IPS-20b (cell line): ENCODE measurements at regions not wholly inside any gene's neighbourhood (a gene's known extent, or its start where the extent isn't known, plus 50 kb on each side); places are given as distances from the start of the nearest gene placed in this dataset.

Source experiments
- H3K27ac ChIP-seq: one replicate; pipeline ENCODE4 v1.5.1; 2013; ENCODE audit warnings: low read length
- H3K27me3 ChIP-seq: 2 replicates; pipeline ENCODE4 v1.6.1; 2013; ENCODE audit warnings: mild to moderate bottlenecking, low read length, inconsistent platforms; ENCODE audit not compliant: insufficient read depth
- H3K36me3 ChIP-seq: 2 replicates; pipeline ENCODE4 v1.6.1; 2013; ENCODE audit warnings: low read depth, mild to moderate bottlenecking, inconsistent platforms, low read length, moderate library complexity; ENCODE audit not compliant: insufficient read depth
- H3K4me1 ChIP-seq: 2 replicates; pipeline ENCODE4 v1.6.1; 2013; ENCODE audit warnings: mild to moderate bottlenecking, control low read depth, inconsistent platforms, low read length, moderate library complexity; ENCODE audit not compliant: insufficient read depth
- H3K4me3 ChIP-seq: 2 replicates; pipeline ENCODE4 v1.5.1; 2013; ENCODE audit warnings: mild to moderate bottlenecking, low read length, inconsistent platforms
- H3K9ac ChIP-seq: 2 replicates; pipeline ENCODE4 v1.6.1; 2013; ENCODE audit warnings: low read depth, mild to moderate bottlenecking, inconsistent platforms, low read length, moderate library complexity
- H3K9me3 ChIP-seq: 2 replicates; pipeline ENCODE4 v1.6.1; 2013; ENCODE audit warnings: mild to moderate bottlenecking, low read depth, low read length, inconsistent platforms; ENCODE audit not compliant: insufficient read depth

GRCh38 chr2:207238831-207239701 is 73.3 kb upstream of the KLF7 start:
- peaks cover 5% of the 10 kb centered on the region for H3K4me1 ChIP-seq
- H3K9ac ChIP-seq: no peak overlapping the region
- no peak overlapping the region for H3K4me3 ChIP-seq
- no peaks in the 10 kb centered on the region for H3K36me3 ChIP-seq
- no peak overlapping the region for H3K27ac ChIP-seq
- no peaks in the 10 kb centered on the region for H3K9me3 ChIP-seq
- H3K27me3 ChIP-seq: no peaks in the 10 kb centered on the region

DNA sequence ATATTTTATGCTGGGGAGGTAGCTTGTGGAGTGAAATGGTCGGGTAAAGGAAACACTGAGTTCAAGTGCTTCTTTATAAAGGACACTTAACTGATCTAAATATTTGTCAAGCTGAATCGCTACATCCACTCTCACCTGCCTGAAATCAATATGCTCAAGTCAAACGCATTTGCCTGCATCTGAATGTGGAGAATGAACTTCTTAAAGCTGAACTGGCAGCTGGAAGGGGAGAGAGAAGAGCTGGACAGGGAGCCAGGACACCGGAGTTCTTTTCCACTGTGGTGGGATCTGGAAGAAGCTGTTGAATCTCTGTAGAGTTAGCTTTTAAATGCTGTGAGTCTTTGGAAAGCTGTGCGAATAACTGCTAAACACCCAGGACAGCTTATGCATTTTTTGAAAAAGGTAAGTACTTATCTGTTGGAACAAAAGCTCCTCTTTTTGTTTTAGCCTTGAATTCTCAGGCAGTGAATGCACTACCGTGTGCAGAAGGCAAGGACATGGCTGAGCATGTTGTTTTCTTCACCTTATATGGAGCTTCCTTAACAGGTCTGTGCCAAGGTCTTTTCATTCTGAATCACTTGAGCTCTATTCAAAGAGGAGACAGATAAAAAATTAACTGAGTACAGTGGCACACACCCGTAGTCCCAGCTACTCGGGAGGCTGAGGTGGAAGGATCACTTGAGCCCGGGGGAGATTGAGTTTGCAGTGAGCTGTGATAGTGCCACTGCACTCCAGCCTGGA is 74.2 kb upstream of the KLF7 start:
- Histone ChIP-seq H3K27me3 (no peaks in the 10 kb centered on the region), H3K9ac (no peak overlapping the region), H3K4me3 (no peak overlapping the region), H3K4me1 (peaks cover 5% of the 10 kb centered on the region), H3K36me3 (no peaks in the 10 kb centered on the region), H3K9me3 (no peaks in the 10 kb centered on the region), H3K27ac (no peak overlapping the region)

DNA sequence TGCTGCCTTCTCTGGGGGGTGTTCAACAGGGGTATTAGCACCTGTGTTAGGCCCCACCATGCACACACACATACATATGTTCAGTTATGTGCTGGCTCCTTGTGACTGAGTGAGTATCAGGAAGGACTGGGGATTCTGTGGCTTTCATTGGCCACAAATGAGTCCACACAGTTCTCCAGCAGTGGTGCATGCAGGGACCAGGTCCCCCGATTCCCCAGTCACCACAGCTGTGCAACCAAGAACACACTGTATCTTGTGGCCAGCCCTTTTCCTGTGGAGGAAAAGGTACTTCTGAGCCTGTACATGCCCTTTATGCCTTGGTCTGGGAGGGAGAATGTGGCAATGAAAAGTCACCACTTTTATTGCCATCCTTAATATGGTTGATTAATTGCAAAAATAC is 74.9 kb upstream of the KLF7 start:
- no peak overlapping the region for H3K4me3 ChIP-seq
- no peaks in the 10 kb centered on the region for H3K9me3 ChIP-seq

GRCh38 chr2:207241198-207241597 is 75.5 kb upstream of the KLF7 start:
- Histone ChIP-seq H3K27ac (no peak overlapping the region), H3K4me3 (no peak overlapping the region), H3K9me3 (no peaks in the 10 kb centered on the region), H3K4me1 (peaks cover 13% of the 10 kb centered on the region), H3K9ac (no peak overlapping the region), H3K36me3 (no peaks in the 10 kb centered on the region), H3K27me3 (no peaks in the 10 kb centered on the region)

More for the DNA sequence above, 74.9 kb upstream of the KLF7 start:
- H3K36me3 ChIP-seq: no peaks in the 10 kb centered on the region
- H3K27ac ChIP-seq: no peak overlapping the region
- no peaks in the 10 kb centered on the region for H3K27me3 ChIP-seq
- peaks cover 10% of the 10 kb centered on the region for H3K4me1 ChIP-seq
- H3K9ac ChIP-seq: no peak overlapping the region

DNA sequence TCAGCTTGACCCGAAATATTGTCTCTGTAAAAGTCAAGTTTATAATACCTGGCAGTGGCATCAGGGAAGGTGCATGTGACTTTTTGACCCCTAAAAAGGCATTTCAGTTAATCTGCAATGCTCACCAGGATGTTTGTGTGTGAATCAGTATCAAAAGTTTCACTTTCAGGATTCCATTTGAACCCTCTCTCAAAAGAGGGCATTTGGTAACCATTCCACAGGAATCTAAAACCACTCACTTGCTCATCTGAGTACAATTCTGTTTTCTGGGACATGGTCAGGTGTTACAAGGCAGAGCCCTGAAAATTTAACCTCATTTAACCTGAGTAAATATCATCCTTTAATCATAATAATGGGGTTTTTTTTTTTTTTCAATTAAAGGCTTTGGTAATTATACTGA is 77.9 kb upstream of the KLF7 start:
- Histone ChIP-seq H3K36me3 (no peaks in the 10 kb centered on the region), H3K27ac (no peak overlapping the region), H3K9ac (no peak overlapping the region), H3K9me3 (no peaks in the 10 kb centered on the region), H3K4me1 (peaks cover 14% of the 10 kb centered on the region), H3K27me3 (no peaks in the 10 kb centered on the region), H3K4me3 (no peak overlapping the region)

DNA sequence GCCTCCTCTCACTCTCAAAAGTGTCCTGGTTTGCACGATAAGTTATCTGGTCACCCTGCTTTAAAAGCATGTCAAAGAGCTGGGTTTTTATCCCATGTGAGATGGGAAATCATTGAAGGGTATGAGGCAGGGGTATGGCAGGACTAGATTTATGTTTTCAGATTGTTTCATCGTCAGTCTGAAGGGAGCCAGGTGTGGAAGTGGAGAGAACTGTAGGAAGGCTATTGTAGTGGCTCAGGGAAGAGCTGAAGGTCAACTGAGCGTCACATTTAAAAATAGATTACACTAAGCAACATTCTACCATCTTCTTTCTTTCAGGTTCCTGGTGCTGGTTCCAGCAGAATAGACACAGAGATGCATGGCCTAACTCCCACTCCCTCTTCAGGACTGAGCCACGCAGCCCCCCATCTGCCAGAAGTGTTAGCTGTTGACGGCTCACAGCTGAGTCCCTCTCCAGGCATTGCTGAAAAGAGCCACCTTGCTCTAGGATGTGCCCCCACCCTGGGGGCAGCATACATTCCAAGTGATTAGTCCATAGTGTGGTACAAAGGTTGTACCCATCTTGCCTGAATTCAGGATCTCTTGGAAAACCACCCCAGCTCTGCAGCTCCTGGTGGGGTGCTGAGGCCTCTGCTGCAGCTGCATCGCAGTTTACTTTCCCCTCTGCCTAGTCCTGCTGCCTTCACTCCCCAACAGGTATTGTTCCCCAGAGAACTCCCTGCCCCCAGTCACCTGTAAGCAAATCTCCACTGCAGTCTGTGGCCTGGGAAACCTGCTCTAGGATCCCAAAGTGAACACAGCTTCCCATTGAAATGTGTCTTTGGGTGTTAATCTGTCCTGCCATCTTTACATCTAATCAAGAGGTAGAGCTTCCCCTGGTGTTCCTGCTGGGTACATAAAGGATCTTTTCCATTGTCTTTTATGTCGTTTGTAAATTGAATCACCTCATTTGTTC is 79.5 kb upstream of the KLF7 start:
- Histone ChIP-seq H3K27ac (no peak overlapping the region), H3K9ac (no peak overlapping the region; the same call in 1 of the 2 replicates), H3K36me3 (no peaks in the 10 kb centered on the region), H3K27me3 (no peaks in the 10 kb centered on the region), H3K4me3 (no peak overlapping the region), H3K9me3 (no peaks in the 10 kb centered on the region), H3K4me1 (peaks cover 9% of the 10 kb centered on the region; the same call in 1 of the 2 replicates)

- Histone ChIP-seq H3K27ac (no peak overlapping the region), H3K27me3 (no peaks in the 10 kb centered on the region), H3K9me3 (no peaks in the 10 kb centered on the region), H3K4me1 (peaks cover 16% of the 10 kb centered on the region), H3K9ac (no peak overlapping the region), H3K4me3 (no peak overlapping the region), H3K36me3 (no peaks in the 10 kb centered on the region)
Observed at GRCh38 chr2:207248702-207249377, 83.1 kb upstream of the KLF7 start.

GRCh38 chr2:207251022-207251421 is 85.3 kb upstream of the KLF7 start:
- H3K4me3 ChIP-seq: no peak overlapping the region
- no peaks in the 10 kb centered on the region for H3K9me3 ChIP-seq
- no peak overlapping the region for H3K27ac ChIP-seq
- no peak overlapping the region for H3K9ac ChIP-seq
- H3K4me1 ChIP-seq: peaks cover 12% of the 10 kb centered on the region
- H3K27me3 ChIP-seq: no peaks in the 10 kb centered on the region
- H3K36me3 ChIP-seq: no peaks in the 10 kb centered on the region

DNA sequence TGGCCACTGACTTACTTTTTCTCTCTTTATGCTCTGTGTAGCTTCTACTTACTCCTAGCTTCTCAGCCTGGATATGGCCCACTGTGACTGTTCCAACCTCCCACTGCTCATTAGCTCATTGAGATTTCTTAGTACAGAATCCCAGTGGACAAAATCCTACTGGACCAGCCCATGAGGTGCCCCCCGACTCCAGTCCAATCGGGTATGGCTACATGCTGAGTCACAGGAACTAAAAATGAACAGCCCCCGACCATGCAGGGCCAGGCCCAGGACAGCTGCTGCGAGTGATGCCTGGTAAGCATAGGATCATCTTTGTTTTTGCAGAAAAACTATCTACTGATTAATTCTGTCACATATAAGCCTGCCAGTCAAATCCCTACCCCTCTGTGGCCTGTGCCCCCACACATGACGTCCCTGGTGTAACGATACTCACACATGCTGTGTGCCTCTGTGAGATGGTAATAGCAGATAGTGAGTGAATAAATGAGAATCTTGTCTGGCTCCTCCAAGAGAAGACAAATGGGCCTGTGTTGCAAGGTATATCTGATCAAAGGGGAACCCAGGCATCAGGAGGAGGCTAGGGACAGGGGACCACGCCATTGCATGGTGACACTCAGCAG is 85.9 kb upstream of the KLF7 start:
- Histone ChIP-seq H3K9ac (no peak overlapping the region), H3K9me3 (no peaks in the 10 kb centered on the region), H3K4me3 (no peak overlapping the region), H3K27me3 (no peaks in the 10 kb centered on the region), H3K27ac (no peak overlapping the region), H3K4me1 (peaks cover 10% of the 10 kb centered on the region), H3K36me3 (no peaks in the 10 kb centered on the region)

- Histone ChIP-seq H3K4me3 (no peak overlapping the region), H3K9me3 (no peaks in the 10 kb centered on the region), H3K27ac (no peak overlapping the region), H3K9ac (no peak overlapping the region), H3K4me1 (peaks cover 14% of the 10 kb centered on the region), H3K36me3 (no peaks in the 10 kb centered on the region), H3K27me3 (no peaks in the 10 kb centered on the region)
Observed at GRCh38 chr2:207252416-207252815, 86.7 kb upstream of the KLF7 start.
